HPDE6-E6E7 (cell line): ENCODE measurements at regions not wholly inside any gene's neighbourhood (a gene's known extent, or its start where the extent isn't known, plus 50 kb on each side); places are given as distances from the start of the nearest gene placed in this dataset.

Experiments
- DNase-seq: peaks from one replicate; pipeline ENCODE4 v3.0.0; 2011; ENCODE audit warnings: missing footprints; ENCODE audit errors: extremely low spot score

GRCh38 chr6:156150391-156150790, 626.8 kb upstream of the ARID1B start:
- no peak for DNase-seq

GRCh38 chr6:156146891-156147290, 630.3 kb upstream of the ARID1B start:
- DNase-seq: no peak

- DNase-seq: no peak
Measured at GRCh38 chr6:156131221-156131903, 645.8 kb upstream of the ARID1B start.

GRCh38 chr6:156126535-156126934, 650.6 kb upstream of the ARID1B start:
- no peak for DNase-seq

- DNase-seq: no peak
Measured at GRCh38 chr6:156125844-156126243, 651.3 kb upstream of the ARID1B start.

- no peak for DNase-seq
Measured at GRCh38 chr6:156123731-156124130, 653.4 kb upstream of the ARID1B start.

GRCh38 chr6:156121973-156122372, 655.2 kb upstream of the ARID1B start:
- DNase-seq: no peak

- no peak for DNase-seq
Measured at GRCh38 chr6:156114541-156114940, 658.9 kb upstream of the NOX3 start.

GRCh38 chr6:156113631-156114030, 658.0 kb upstream of the NOX3 start:
- no peak for DNase-seq

- no peak for DNase-seq
Measured at GRCh38 chr6:156111913-156112312, 656.3 kb upstream of the NOX3 start.

- no peak for DNase-seq
Measured at GRCh38 chr6:156110249-156110648, 654.6 kb upstream of the NOX3 start.

GRCh38 chr6:156109713-156110112, 654.1 kb upstream of the NOX3 start:
- DNase-seq: no peak

GRCh38 chr6:156107624-156108101, 652.0 kb upstream of the NOX3 start:
- no peak for DNase-seq

GRCh38 chr6:156102129-156102528, 646.5 kb upstream of the NOX3 start:
- no peak for DNase-seq

GRCh38 chr6:156098839-156099238, 643.2 kb upstream of the NOX3 start:
- no peak for DNase-seq

GRCh38 chr6:156087487-156087886, 631.8 kb upstream of the NOX3 start:
- DNase-seq: no peak

GRCh38 chr6:156082012-156082411, 626.4 kb upstream of the NOX3 start:
- no peak for DNase-seq

- DNase-seq: no peak
Measured at GRCh38 chr6:156080371-156080770, 624.7 kb upstream of the NOX3 start.

GRCh38 chr6:156068881-156069280, 613.2 kb upstream of the NOX3 start:
- no peak for DNase-seq

GRCh38 chr6:156065849-156066248, 610.2 kb upstream of the NOX3 start:
- no peak for DNase-seq

- DNase-seq: no peak
Measured at GRCh38 chr6:156062091-156062563, 606.5 kb upstream of the NOX3 start.

- DNase-seq: no peak
Measured at GRCh38 chr6:156061465-156061864, 605.8 kb upstream of the NOX3 start.

- DNase-seq: no peak
Measured at GRCh38 chr6:156060013-156060412, 604.4 kb upstream of the NOX3 start.

GRCh38 chr6:156058356-156058755, 602.7 kb upstream of the NOX3 start:
- no peak for DNase-seq
